ENCODE measurements at regions not wholly inside any gene's neighbourhood (a gene's known extent, or its start where the extent isn't known, plus 50 kb on each side); places are given as distances from the start of the nearest gene placed in this dataset.

DNA sequence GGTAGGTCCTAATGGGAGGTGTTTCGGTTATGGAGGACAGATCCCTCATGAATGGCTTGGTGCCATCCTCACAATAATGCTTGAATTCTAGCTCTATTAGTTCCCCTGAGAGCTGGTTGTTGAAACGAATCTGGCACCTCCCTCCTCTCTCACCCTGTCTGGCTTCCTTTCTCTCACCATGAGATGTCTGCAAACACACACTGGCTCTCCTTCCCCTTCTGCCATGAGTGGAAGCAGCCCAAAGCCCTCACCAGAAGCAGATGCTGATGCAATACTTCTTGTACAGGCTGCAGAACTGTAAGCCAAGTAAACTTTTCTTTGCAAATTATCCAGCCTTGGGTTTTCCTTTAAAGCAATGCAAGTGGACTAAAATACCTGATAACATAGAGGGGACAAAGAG is 86.6 kb downstream of the RND3 start:
- H2BK20ac ChIP-seq (ENCODE audit: low read depth, low read length, poor library complexity, severe bottlenecking), result no peak overlapping the region
- H3K9me3 ChIP-seq (ENCODE audit: control insufficient read depth, low read depth, low read length), result no peaks in the 10 kb centered on the region
- no peak overlapping the region for H3K27ac ChIP-seq (ENCODE audit: insufficient read length, low read depth, low read length)
- H3K23ac ChIP-seq (ENCODE audit: insufficient read length, low read depth, low read length), result no peak overlapping the region
- no peak for TF ChIP-seq CTCF (conservative IDR thresholded peaks at IDR 0.05)
- no peak overlapping the region for H2BK120ac ChIP-seq (ENCODE audit: low read depth, low read length, poor library complexity, severe bottlenecking)
- no peak overlapping the region for H3K4ac ChIP-seq (ENCODE audit: low read depth, low read length)
- no peak overlapping the region for H4K8ac ChIP-seq (replicated peaks; ENCODE audit: insufficient read length, low read depth, low read length)
- H3T11ph ChIP-seq (ENCODE audit: low read length), result no peak overlapping the region
- H2AFZ ChIP-seq (ENCODE audit: low read length), result no peak overlapping the region
- H3K27ac Mint-ChIP-seq, result peak overlapping the region in 2 of 3 experiments; percentile 32 to 82; a peak in 2 of 7 replicates
- peaks cover 6 to 9% of the 10 kb centered on the region in 2 experiments; a peak in 3 of 5 replicates for H3K9me3 Mint-ChIP-seq
- H3K4me1 ChIP-seq (ENCODE audit: insufficient read depth, low read length), result no peaks in the 10 kb centered on the region
- no peak overlapping the region for H3K18ac ChIP-seq (ENCODE audit: insufficient read length, low read depth, low read length)
- no peak overlapping the region for H4K5ac ChIP-seq (ENCODE audit: insufficient read length, low read depth, low read length)
- no peaks in the 10 kb centered on the region for H3K27me3 Mint-ChIP-seq (ENCODE audit: low read depth)
- no peak overlapping the region for H3K4me2 ChIP-seq (ENCODE audit: insufficient read depth, insufficient read length, low read length)
- H2AK5ac ChIP-seq (ENCODE audit: insufficient read length, low read length), result no peak overlapping the region
- H2BK15ac ChIP-seq (ENCODE audit: low read depth, low read length), result no peak overlapping the region
- no peak overlapping the region for H2BK12ac ChIP-seq (ENCODE audit: insufficient read length, low read depth, low read length)
- no CpG with 5 or more reads among the region's 2 CpGs for WGBS (ENCODE audit: extremely low coverage, insufficient read length, low lambda C conversion rate)
- H3K9ac ChIP-seq (ENCODE audit: extremely low read depth, insufficient read length, low read length), result no peak overlapping the region
- DNase-seq, result no peak
- no peaks in the 10 kb centered on the region for H4K20me1 ChIP-seq (ENCODE audit: control insufficient read depth, insufficient read depth, insufficient read length)
- no peaks in the 10 kb centered on the region for H3K23me2 ChIP-seq (ENCODE audit: insufficient read length, low read depth, low read length, poor library complexity, severe bottlenecking)
- H4K91ac ChIP-seq (ENCODE audit: insufficient read length, low read depth, low read length), result no peak overlapping the region
- no peak overlapping the region for H3K4me3 Mint-ChIP-seq
- H3K56ac ChIP-seq (ENCODE audit: insufficient read length, low read depth, low read length), result no peak overlapping the region
- no peak overlapping the region for H3K14ac ChIP-seq (ENCODE audit: insufficient read depth, low read length)
- H3K36me3 Mint-ChIP-seq (ENCODE audit: insufficient read depth in 1 of 3, low read depth in 3 of 3), result peaks cover 0 to 4% (median 0%) of the 10 kb centered on the region in 3 experiments; a peak in 2 of 7 replicates
- H3K79me2 ChIP-seq (ENCODE audit: insufficient read depth, low read length), result no peaks in the 10 kb centered on the region
- no peak overlapping the region for H2BK5ac ChIP-seq (ENCODE audit: insufficient read length, low read length)
- no peaks in the 10 kb centered on the region for H3K27me3 ChIP-seq (ENCODE audit: insufficient read depth, low read length)
- peaks cover 5 to 6% of the 10 kb centered on the region in 2 experiments; a peak in 3 of 4 replicates for H3K4me1 Mint-ChIP-seq
- no peaks in the 10 kb centered on the region for H3K79me1 ChIP-seq (ENCODE audit: insufficient read depth, low read depth, low read length, poor library complexity, severe bottlenecking)
